SW480 (cell line): ENCODE measurements at regions not wholly inside any gene's neighbourhood (a gene's known extent, or its start where the extent isn't known, plus 50 kb on each side); places are given as distances from the start of the nearest gene placed in this dataset.

Experiments used
- DNase-seq: peaks from one replicate; pipeline ENCODE4 v3.0.0-alpha.2; 2016; ENCODE audit warnings: low spot score

DNA sequence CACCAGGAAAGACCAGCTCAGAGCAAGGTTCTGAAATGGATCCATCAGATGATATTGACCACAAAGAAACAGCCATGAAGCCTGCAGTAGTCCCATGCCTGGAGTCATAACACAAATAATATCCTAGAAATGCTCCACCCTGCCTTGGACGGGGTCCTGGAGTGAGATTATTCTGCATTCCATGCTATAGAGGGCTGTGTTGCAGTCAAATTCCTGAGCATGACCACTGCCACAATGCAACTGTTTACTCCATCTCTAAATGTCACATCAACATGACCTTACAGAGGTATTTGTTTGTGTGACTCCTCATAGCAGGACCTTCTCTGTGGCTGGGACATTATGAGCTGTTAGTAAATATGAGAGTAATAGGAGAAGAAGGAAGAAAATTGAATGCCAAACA is 257.5 kb upstream of the TCF21 start:
- DNase-seq: no peak

DNA sequence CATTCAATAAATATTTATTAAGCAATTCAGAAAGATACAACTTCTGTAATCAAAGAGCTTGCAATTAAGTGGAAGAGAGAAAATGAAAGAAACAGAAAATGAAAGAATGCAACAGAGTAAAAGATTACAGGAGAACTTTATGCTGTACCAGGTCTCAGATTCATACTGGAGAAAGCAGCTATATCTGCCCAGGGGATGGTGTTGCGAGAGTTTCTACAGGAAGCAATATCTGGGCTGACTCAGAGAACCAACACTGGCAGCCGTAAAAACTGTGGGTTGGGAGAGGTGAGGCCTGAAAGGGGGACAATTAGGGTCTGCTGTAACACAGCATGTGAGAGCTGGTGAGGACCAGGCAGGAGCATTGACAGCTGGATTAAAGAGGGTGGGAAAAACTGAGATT is 256.7 kb upstream of the TCF21 start:
- DNase-seq: no peak

DNA sequence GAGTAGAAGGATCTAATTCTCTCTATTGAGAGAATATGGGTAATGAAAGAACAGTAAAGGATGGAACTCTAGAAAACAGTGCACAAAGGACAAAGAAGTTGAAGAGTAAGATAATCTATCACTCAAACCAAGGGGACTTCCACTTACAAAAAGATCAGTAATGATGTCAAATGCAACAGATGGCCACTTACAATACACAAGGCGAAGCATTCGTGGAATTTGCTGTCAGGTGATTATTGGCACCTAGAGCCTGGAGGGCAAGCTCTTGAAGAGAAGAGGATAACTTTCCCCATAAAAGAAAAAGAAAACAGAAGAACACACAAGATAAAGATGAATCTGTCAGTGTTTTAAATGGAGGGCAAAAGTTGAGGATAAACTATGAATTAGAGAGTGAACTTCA is 256.0 kb upstream of the TCF21 start:
- DNase-seq: no peak

DNA sequence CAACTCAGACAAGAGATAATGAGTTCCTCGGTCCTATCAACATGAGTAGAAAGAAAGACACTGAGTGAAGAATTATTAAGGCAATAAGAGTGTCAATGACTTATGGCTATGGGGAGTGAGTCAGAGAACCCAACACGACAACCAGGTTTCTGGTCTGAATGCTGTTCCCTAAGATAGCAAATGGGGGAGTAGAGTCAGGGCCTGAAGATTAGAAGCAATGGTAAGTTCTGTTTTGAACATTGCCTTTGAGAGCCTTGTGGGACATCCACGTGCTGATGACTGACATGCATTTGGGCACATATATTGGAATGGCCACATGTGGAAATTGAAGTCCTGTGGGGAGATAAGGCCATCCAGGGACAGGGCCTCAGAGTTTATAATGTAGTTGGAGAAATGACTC is 254.4 kb upstream of the TCF21 start:
- DNase-seq: no peak

DNA sequence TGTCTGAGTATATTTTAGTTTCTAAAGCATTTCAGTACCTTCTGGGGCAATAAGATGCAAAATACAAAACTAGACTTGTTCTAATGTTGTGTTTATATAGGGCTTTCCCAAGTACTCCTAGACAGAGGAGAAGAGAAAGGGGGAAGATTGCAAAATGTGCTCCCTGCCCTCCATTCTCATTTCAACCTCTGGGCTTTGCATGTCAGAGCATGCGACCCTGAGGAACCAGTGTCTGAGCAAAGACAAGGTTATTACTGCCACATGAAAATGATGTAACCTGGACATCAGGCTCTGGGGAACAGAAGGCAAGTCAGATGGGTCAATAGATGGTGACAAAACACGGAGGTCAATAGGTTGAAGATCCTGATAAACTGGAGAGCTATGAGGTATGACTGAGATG is 253.5 kb upstream of the TCF21 start:
- no peak for DNase-seq

DNA sequence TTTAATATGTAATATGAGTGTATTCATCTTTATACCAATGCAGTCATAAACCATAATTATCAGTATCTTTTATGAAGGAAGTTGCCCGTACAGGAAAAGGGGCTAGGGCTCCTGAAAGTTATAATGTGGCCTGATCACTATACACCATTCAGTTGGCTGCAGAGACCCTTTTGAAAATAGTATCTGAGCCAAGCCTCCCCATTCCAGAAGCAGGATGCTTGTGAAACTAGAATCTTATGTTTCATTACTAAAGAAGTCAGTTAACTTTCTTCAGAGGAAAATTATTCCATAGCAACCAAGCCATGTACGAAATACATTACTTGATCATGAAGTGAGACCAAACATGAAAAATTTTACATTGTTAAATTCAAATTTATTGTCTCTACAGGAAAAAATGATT is 251.5 kb upstream of the TCF21 start:
- no peak for DNase-seq

DNA sequence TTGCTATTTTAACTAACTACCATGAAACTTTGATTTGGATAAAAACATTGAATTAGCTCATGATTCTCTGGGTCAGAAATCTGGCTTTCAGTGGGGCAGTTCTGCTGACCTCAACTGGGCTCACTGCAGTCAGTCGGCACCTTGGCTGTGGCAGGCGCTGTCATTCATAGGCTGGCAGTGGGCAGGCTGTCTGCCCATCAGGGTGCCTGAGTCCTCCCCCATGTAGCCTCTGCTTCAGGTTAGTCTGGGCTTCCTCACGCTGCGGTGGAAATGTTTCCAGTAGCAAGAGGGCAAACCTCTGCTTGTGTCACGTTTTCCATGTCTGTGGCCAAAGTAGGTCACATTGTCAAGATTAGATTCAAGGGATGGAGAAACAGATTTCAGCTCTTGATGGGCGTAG is 251.0 kb upstream of the TCF21 start:
- DNase-seq: no peak

DNA sequence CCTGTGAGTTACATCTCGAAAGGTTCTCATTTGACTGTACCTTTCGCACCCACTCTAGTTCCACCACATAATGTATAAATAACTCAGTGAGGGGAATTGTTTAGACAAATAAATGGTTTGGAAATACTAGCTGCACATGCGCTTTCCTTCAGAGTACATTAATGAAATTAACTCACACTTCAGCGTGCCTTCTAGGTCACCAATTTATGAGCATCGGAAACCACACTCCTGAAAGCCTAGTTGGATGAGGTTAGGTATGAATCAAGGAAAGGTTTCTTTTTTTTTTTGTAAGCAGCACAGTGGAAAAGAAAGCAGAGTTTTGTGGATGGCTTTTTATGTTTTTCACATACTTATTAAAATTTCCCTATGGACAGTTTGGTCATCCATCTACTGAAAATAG is 247.8 kb upstream of the TCF21 start:
- DNase-seq: no peak

DNA sequence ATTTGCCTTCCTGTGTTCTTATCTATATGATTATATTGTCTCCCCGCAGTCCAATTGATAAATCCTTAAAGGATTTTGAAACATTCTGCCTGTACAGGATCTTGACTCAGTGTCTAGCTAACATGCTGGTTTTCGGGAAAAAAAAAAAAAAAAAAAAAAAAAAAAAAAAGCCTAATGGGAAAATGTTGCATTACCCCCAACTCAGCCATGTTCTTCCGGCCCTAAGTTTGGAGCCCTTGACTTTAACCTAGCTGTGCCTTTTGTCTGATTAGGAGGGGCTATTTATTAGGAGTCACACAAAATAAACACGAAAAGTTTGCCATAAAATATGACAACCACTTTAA is 244.4 kb upstream of the TCF21 start:
- DNase-seq: no peak

DNA sequence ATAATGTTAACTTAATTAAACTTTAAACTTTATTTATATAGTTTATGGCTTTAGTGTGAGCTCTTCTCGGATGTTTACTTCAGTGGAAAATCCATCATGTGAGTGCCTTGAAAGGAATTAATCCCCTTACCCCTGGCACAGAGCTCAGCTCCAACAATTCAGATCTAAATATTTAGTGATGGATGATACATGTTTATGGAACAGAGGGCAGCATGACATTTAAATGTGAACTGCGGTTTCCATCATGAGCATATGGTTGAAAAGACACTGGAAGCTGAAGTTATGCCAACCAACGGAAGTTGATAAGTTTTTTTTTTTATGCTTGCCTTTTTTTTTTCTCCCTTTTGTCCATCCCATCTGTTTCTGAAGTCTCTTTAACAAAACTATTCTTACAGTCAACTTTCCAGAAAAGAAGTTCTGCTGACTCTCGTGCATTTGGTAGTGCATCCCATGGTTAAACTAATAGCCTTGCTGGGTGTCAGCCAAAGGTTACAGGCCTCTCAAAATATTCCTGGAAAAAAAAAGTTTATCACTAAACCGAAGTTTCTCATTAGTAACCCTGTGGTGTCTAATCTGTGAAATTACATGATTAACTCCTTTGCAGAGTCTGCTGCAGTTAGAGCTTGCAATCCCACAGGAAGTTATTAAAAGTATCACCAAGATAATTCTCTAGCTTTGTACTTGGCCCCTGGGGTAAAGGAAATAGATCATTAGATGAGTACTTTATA is 243.9 kb upstream of the TCF21 start:
- no peak for DNase-seq

DNA sequence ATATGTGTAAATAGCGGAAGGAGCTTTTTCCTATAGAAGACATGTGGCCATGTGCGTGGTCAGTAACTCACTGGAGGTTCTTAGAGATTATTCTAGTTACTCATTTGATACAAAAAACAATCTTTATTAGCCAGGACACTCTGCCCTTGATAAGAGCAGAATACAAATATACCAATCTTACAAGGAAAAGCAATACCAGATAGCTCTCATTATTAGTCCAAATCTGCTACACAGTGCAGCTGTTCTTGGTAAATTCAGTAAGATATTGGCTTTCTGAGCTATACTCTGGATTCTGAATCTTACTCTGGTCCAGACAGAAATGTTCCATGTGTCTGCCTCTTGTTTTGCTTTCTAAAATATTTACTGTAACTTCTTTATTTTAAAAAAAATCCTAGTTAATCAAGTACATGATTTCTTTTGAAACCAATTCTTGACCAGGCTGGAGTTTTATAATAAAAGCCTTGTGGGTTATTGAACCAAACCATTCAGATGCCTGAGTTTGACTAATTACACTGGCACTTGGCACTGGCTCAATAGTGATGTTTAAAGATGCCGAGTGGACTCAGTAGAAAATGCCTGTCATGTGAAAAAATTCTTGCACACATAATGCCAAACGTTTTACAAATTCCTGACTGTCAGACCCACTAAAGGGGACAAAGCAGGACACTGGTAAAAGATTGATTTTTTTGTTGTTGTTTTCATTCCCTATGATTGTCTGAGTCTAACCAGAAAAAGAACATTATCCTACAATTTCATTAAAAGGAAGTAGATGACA is 242.8 kb upstream of the TCF21 start:
- no peak for DNase-seq

DNA sequence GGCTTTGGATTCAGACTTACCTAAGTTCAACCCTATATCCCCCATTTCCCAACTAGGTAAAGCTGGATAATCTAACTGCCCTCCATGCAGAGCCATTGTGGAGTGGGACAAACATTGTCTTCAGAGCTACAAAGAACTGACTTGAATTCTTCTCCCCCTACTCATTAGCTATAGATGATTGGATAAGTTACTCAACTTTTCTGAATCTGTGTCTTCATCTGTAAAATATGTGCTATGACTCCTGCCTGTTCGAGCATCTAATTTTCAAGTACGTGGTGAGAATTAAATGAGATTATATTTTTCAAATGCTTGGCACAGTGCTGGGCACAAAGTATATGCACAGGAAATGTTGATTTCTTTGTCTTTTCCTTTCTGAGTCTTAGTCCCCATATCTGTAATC is 240.3 kb upstream of the TCF21 start:
- DNase-seq: no peak

DNA sequence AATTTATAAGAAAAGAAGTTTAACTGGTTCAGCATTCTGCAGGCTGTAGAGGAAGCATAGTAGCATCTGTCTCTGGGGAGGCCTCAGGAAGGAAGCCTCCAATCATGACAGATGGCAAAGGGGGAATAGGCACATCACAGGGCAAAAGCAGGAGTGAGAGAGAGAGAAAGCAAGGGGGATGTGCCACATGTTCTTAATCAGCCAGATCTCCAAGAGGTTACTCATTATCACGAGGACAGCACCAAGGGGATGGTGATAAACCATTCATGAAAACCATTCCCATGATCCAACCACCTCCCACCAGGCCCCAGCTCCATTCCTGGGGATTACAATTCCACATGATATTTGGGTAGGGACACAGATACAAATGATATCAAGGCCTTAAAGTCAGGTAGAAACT is 217.5 kb upstream of the TCF21 start:
- DNase-seq: no peak

DNA sequence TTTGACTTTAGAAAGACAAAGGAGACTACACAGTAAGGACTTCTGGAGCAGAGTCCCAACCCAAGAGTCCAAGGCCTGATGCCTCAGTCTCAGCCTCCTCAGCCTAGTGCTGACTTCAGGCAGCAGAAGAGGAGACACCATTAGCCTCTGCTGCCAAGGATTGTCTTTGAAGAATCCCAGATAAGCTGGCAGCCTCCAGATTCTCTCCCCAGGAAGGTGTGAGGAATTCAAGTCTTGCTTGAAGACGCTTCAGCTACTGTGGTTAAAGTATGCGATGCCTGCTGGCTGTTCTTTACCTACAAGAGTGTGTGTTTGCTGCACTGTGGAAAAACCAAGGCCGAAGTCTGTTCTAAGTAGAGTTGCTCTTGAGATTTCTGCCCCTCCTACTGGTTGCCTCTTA is 215.9 kb upstream of the TCF21 start:
- DNase-seq: no peak

DNA sequence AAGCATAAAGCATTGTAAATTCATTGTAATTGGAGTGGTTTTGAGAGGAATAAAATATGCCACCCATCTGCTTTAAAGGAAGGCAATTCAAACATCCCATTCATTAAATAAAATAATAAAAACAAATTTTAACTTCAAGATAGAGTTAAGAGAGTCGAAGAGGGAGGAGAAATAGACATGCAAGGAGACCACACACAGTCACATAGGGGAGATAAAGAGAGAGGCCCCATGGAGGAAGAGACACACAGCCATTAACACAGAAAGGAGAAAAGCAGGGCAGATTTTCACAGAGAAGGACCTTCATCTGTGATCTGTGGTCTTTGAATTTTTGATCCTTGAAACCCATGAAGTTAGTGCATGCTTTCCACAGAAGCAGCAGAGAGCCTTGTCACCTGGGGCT is 214.3 kb upstream of the TCF21 start:
- no peak for DNase-seq

DNA sequence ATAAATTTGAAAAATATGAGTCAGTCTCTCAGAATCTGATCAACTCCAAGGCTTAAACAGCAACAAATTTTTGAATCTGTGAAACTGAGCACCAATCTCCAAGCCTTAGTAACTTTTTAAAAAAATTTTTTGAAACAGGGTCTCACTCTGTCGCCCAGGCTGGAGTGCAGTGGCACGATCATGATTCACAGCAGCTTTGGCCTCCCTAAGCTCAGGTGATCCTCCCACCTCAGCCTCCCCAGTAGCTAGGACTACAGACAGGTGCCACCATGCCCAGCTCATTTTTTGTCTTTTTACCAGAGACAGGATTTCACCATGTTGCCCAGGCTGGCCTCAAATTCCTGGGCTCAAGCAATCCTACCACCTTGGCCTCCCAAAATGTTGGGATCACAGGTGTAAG is 207.9 kb upstream of the TCF21 start:
- DNase-seq: no peak

DNA sequence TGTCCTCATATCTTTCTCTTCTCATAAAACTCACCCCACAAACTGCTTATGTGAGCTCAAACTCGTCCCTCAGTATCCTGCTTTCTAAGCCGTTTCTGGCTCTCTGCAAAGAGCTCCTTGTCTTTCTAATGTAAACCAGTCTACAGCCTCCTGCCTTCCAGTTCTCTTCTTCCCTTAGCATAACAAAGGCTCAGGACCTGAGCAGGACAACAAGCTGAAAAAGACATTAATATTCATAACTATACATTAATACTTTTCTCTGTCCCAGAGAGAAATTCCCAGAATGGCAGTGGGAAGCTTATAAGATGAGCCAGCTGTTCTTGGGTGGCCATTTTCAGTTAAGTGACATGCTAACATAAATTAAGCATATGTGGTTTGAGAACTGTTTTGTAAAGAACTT is 207.0 kb upstream of the TCF21 start:
- no peak for DNase-seq

DNA sequence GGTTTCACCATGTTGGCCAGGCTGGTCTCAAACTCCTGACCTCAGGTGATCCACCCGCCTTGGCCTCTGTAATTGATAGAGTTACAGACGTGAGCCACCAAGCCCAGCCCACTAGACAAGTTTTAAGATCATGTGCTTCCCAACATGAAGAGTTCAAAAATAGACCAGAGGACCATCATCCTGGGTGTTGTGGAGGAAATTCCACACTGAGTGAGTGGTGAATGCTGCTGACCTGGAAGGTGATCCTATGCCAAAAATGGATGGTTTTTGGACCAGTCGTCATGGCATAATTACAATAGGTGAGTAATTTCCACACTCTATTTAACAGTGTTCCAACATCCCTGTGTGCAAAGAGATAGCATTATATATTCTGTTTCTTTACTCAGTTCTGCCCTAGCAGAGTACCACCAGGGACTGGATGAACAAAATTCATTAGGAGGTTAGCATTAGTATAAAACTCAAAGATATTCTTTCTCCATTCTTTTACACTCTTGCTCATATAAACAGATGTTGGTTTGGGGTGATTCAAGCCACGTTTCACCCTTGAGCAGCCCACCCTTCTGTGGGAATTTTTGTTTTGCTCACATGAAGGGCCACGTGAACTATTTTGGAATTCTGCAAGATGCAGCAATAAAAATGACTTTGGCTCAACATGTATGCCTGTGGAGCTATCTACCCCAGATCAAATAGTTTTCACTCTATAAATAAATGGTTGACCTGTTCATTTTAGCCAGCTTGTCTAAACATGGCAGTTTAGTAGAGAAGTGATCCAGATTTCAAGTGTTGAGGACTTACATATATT is 206.2 kb upstream of the TCF21 start:
- DNase-seq: no peak

DNA sequence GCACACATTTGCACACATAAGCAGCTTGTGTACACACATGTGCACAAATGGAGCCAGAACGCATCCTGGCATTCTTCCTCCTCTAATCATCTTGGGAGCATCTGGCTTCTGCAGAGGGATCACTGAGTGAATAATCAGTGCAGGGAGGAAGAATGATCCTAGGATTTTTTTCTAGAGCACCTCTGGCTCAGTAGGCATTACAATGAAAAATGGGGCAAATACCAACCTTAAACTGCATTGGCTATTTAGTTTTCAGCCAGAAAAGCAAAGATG is 205.7 kb upstream of the TCF21 start:
- DNase-seq: no peak

DNA sequence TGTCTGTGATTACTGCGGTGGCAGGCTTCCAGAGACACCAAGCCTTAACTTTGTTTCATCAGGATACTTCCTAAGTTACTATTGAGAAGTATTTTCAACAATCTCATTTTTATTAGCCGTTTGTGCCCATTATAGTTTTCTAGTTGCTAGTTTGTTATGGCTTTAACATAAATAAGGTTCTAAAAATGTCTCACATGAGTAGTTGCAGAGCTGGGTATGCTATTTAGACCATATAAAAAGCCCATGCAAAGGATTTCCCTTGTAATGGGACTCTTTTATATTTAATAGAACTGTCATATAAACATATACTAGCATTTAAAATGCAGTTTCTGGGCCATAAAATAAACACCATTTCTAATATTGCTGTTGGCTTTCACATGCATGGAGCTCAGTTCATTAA is 205.3 kb upstream of the TCF21 start:
- no peak for DNase-seq

DNA sequence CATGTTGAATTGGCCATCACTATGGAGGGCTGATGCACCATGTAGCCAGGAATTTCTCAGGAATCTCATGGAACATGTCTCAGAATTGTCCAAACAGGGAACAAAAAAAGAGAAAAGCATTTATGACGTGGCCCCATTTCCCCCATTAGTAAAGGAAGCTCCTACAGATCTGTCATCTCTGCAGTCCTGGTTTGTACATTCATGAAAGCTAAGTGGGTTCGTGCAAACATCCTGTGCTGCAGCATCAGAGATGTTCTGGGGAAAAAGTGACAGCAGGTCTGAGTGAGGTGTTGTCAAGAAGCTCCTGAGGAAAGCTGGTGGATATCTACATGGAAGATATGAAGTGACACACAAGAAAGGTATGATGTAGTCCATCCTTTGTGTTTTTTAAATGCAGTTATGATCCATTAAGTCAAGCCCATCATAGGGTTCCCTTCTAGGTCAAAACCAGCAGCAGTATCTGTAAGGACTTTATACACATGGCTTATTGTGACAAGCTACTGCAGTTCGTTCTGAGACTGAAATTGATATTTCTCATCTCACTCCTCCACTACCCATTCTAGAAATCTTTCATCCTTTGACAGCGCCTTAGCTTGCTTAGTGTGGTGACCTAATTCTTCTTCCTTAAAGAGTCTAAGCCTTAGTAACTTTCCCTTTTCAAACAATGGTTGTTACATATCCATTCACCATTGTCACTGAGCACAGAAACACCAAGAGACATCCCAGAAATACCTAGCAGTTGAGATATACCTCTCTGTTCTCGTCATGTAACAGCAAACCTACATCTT is 200.0 kb upstream of the TCF21 start:
- DNase-seq: no peak

DNA sequence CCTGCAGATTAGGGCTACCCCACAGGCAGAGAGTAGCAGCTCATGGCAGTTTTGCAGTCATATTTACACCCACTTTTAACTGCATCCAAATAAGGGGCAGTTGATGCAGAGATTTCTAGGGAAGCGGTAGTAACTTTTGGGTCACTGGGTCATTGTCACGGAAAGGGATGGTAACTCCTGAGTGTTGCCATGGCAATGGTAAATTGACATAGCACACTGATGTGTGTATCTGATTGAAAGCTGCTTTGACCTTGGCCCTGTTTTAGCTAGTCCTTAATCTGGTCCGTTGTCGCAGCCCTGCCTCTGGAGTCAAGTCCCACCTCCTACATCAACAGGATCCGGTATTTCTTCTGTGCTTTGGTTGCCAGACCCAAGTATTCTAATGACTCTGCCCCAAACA is 199.1 kb upstream of the TCF21 start:
- DNase-seq: no peak

DNA sequence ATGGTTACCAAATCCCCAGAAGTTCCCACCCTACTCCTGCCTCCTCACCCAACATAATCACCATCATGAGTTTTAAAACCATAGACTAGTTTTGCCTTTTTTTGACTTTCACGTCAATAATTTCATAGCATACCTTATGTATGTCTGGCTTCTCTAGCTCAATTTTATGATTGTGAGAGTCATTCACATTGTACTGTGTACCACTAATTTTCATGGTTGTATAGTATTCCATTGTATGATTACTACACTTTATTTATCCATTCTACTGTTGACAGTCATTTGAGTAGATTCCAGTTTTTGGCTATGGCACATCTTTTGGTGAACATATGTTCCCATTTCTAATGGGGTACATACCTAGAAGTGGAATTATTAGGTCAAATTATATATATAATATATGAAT is 195.3 kb upstream of the TCF21 start:
- no peak for DNase-seq
